ENCODE measurements at regions not wholly inside any gene's neighbourhood (a gene's known extent, or its start where the extent isn't known, plus 50 kb on each side); places are given as distances from the start of the nearest gene placed in this dataset.

DNA sequence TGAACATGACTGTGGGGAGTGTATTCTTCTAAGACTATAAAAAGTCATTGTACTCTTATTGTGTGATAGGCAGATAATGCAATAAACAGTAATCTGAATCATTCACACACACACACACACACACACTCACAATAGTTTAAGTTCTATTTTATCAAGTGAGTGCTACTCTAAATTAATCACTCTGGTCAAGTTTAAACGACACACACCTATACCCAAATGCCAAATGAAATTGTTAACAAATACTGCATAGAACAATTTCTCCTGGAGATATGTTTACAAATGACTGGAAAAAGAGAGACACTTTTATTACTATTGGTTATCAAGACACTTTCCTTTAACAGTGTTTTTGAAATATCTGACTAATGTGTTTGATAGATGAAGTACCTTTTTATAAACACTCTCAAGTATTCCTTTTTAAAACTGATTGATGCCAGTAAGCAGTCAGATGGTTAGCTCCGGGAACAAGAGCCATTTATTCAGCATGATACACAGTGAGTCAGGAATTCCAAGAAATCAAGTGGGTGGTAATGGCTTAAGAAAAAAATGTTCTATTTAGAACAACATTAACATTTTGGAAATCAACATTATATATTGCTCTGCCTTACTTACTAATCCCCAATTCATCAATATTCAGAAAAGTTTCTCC, 521.6 kb upstream of the ST8SIA4 start:
- TF ChIP-seq, protein P1, sequence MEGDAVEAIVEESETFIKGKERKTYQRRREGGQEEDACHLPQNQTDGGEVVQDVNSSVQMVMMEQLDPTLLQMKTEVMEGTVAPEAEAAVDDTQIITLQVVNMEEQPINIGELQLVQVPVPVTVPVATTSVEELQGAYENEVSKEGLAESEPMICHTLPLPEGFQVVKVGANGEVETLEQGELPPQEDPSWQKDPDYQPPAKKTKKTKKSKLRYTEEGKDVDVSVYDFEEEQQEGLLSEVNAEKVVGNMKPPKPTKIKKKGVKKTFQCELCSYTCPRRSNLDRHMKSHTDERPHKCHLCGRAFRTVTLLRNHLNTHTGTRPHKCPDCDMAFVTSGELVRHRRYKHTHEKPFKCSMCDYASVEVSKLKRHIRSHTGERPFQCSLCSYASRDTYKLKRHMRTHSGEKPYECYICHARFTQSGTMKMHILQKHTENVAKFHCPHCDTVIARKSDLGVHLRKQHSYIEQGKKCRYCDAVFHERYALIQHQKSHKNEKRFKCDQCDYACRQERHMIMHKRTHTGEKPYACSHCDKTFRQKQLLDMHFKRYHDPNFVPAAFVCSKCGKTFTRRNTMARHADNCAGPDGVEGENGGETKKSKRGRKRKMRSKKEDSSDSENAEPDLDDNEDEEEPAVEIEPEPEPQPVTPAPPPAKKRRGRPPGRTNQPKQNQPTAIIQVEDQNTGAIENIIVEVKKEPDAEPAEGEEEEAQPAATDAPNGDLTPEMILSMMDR (conservative IDR thresholded peaks at IDR 0.05; ENCODE audit: low read length) = no peak
- TF ChIP-seq EZH2phosphoT487 (IDR thresholded peaks at IDR 0.05; ENCODE audit: borderline replicate concordance) = no peak
